GM21381 (cell line): ENCODE measurements at regions not wholly inside any gene's neighbourhood (a gene's known extent, or its start where the extent isn't known, plus 50 kb on each side); places are given as distances from the start of the nearest gene placed in this dataset.

ENCODE experiments used
- ATAC-seq: cut with Tn5 transposase; IDR thresholded peaks from one replicate; pipeline ENCODE4 v1.9.1; 2021; ENCODE audit warnings: mild to moderate bottlenecking, moderate library complexity; ENCODE audit not compliant: unreplicated experiment

GRCh38 chr3:155029941-155030340 is 50.2 kb upstream of the MME start:
- ATAC-seq: no peak

DNA sequence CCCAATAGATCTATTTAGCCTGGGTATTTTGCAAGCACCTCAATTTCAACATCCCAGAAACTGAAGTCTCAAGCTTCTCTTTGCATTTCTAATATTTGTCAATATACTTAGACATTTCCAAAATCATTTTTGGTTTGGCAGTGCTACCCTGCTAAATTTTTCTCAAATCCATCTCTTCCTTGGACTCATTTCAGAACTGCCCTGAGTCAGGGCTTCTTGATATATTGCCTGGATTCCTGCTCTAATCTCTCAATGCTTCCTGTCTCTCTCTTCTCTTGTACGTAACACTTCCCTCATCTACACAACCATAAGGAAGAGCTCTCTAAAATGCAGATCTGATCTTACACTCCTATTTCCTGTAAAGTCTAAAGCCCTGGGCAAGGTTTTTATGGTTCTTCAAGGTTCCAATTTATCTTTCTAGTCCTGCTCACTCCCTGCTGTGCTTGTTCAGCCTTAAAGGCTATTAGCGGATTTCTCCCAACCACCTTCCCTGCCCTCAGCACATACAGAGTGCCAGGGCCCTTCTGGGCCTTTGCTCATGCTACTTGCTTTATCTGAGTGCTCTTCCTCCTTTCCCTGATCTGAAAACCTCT is 53.0 kb upstream of the MME start:
- ATAC-seq: no peak

DNA sequence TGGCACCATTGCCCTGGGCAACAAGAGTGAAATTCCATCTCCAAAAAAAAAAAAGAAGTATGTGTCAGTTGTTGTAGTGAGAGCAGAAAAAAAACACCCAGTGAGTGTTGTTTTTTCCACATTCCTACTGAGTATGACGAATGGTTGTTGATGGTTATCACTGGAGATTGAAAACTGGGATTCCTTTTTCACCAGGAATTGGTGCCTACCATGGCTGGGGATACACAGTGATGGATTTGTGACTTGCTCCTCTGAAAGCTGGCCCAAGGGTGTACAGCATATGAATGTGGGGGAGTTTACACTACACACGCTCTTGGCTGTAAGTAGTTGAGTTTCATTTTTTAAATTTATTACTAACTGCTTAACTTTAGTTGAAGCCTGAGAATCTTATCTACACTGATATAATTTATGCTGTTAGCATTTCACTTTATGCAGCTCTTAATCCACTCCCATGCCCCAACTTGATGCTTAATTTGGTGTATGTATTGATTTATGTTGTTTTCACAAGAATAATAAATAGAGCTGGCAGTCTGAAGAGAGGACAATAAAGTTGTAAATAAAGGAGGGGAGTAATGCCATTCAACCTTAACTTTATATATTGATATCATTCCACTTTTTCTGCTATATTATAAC is 56.0 kb upstream of the MME start:
- ATAC-seq: no peak

GRCh38 chr3:155022896-155023295 is 57.2 kb upstream of the MME start:
- ATAC-seq: no peak

DNA sequence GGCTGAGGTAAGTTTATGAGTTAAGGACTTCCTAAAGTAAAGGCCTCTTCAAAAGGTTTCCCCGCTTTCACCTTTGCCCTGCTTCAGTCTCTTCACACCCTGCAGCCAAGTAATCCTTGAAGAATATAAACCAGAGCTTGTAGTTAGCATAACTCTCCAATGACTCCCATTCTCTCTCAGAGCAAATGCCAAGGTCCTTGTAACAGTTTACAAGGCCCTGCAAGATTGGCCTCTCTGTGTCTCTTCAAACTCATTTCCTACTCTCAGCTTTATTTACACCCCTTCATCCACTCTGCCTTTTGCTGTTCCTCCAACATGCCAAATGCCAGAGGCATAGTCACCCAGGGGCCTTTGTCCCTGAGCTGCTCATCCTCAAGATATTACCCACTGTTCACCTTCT is 60.5 kb upstream of the MME start:
- ATAC-seq: no peak

DNA sequence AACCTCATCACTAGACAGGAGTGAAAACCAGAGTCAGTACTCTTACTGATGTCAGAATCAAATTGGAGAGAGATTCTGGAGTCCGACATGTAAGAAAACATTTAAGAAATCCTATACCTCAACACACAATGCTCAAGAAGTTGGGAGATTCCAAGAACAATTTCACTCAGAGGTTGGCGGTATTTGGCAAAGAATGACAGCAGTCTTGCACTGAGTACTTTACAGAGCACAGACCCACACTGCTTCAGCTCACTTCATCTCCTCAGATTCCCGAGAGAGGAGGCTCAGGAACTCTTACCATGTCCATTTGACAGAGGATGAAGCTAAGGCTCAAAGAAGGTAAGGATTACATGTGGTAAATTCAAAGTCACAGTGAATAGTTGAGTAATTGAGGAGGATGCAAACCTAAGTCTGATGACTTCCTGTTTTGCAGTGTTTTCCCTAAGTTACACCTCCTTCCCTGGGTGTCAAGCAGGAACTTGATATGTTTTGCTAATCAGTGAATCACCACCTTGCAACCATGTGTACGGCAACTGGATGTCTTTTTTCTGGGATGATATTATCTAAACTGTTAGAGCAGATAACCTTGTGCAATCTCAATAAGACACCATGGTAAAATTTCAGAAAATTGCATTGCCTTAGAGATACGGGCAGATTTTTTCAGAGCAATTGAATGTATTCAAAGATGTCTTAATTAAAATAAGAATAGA is 61.3 kb upstream of the MME start:
- ATAC-seq: no peak

- ATAC-seq: no peak
These were observed 64.2 kb upstream of the MME start for GRCh38 chr3:155015776-155016436.

DNA sequence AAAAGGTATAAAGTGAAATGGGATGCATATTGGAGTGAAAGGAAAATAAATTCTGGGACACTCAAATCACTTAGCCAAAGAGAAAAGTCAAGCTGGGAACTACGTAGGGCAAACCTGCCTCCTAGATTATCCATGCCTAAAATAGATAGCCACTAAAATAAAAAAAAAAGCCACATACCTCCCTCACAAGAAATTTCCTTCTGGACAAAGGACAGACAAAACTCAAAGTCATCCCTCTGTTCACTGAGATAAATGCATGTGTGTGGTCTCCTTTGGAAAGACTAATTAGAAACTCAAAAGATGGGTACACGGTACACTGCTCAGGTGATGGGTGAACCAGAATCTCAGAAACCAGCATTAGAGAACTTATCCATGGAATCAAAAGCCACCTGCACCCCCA is 65.2 kb upstream of the MME start:
- no peak for ATAC-seq

- ATAC-seq: no peak
These were observed 66.7 kb upstream of the MME start for GRCh38 chr3:155013427-155013826.

- ATAC-seq: no peak
These were observed 67.5 kb upstream of the MME start for GRCh38 chr3:155012584-155012983.

DNA sequence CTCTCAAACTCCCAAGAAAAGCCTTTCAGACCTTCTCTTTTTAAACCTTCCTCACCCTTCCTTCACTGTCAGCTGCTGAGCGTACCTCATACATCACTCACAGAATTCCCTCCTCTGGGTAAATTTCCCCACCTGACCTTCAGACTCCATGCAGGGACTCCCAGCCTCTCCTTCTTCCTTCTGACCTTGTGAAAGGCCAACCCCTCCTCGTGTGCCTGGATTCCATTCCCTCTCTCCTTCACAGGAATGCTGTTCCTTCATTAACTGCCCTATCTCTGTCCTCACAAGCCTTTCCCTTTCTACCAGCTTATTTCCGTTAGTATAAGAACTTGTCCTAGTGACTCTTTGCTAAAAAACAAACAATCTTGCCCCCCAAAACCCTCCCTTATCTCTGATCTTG is 69.7 kb upstream of the MME start:
- ATAC-seq: no peak

DNA sequence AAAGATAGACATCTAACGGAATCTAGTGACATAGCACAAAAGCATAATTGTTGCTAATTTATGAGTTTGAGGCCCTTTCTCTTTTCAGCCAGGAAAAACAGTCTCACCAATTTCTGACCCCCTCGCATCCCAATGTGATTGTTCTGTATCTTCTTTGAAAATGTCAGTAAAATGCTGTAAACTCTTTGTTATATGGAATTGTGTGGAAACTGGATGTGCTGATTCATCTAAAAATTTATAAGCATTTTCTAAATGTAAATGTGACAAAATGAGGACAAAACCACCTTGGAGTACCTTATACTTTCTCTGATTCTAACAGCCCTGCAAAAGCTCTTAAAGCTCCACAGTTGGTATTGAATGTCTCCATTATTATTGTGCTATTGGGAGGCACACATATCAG is 70.9 kb upstream of the MME start:
- no peak for ATAC-seq

DNA sequence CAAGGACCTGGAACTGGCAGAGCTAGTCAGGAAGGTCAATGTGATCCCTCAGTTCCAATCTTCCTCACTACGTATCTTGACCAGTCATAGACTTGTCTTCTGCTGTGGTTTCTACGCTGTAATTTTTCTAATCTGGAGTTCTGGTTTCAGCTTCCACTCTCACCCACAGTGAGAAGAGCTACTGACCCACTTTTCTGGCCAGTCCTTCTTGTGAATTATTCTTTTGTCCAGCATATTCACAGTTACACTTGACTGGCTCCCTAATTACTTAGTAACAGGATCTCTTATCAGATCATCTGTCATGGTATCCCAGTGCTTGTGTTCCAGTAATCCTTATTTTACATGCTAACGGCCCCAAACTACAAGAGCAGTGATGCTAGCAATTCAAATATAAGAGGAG is 72.4 kb upstream of the MME start:
- ATAC-seq: no peak

GRCh38 chr3:155001289-155002010 is 78.7 kb upstream of the MME start:
- no peak for ATAC-seq

GRCh38 chr3:154992655-154993054 is 87.5 kb upstream of the MME start:
- no peak for ATAC-seq

- no peak for ATAC-seq
These were observed 89.6 kb upstream of the MME start for GRCh38 chr3:154990543-154990942.

GRCh38 chr3:154987846-154988245 is 92.3 kb upstream of the MME start:
- no peak for ATAC-seq

GRCh38 chr3:154981664-154982063 is 98.5 kb upstream of the MME start:
- no peak for ATAC-seq

- no peak for ATAC-seq
These were observed 98.9 kb upstream of the MME start for GRCh38 chr3:154981201-154981600.

- ATAC-seq: no peak
These were observed 100.8 kb upstream of the MME start for GRCh38 chr3:154979331-154979730.

GRCh38 chr3:154977666-154978065 is 102.5 kb upstream of the MME start:
- no peak for ATAC-seq
